GM18502 (cell line): ENCODE measurements at regions not wholly inside any gene's neighbourhood (a gene's known extent, or its start where the extent isn't known, plus 50 kb on each side); places are given as distances from the start of the nearest gene placed in this dataset.
"Not testable (repeated sequence)": the region's sequence is repeated elsewhere in the genome, so short reads cannot be mapped to it uniquely, and the experiment has no call there.

Experiments used
- ATAC-seq: cut with Tn5 transposase; IDR thresholded peaks from one replicate; pipeline ENCODE4 v1.9.1; 2021; ENCODE audit warnings: mild to moderate bottlenecking; ENCODE audit not compliant: unreplicated experiment, poor library complexity

GRCh38 chr3:163384383-163384782 is 1693.9 kb downstream of the SI start:
- no peak for ATAC-seq

- no peak for ATAC-seq
Observed at GRCh38 chr3:163382183-163382582, 1696.1 kb downstream of the SI start.

GRCh38 chr3:163368168-163368567 is 1710.1 kb downstream of the SI start:
- ATAC-seq: no peak

- no peak for ATAC-seq
Observed at GRCh38 chr3:163364717-163365116, 1713.6 kb downstream of the SI start.

- no peak for ATAC-seq
Observed at GRCh38 chr3:163362151-163362550, 1716.1 kb downstream of the SI start.

- ATAC-seq: not testable (repeated sequence)
Observed at GRCh38 chr3:163361357-163361878, 1716.9 kb downstream of the SI start.

GRCh38 chr3:163347944-163348343 is 1730.4 kb downstream of the SI start:
- no peak for ATAC-seq

GRCh38 chr3:163335429-163335828 is 1742.9 kb downstream of the SI start:
- ATAC-seq: no peak

- ATAC-seq: no peak
Observed at GRCh38 chr3:163328680-163329079, 1749.6 kb downstream of the SI start.

GRCh38 chr3:163327086-163327485 is 1751.2 kb downstream of the SI start:
- ATAC-seq: no peak

GRCh38 chr3:163315786-163316185 is 1762.5 kb downstream of the SI start:
- no peak for ATAC-seq

- no peak for ATAC-seq
Observed at GRCh38 chr3:163306405-163306804, 1771.9 kb downstream of the SI start.

GRCh38 chr3:163273694-163274093 is 1777.1 kb downstream of the OTOL1 start:
- no peak for ATAC-seq

GRCh38 chr3:163266731-163267130 is 1770.1 kb downstream of the OTOL1 start:
- no peak for ATAC-seq

- ATAC-seq: no peak
Observed at GRCh38 chr3:163261618-163262017, 1765.0 kb downstream of the OTOL1 start.

- no peak for ATAC-seq
Observed at GRCh38 chr3:163261056-163261455, 1764.4 kb downstream of the OTOL1 start.

- no peak for ATAC-seq
Observed at GRCh38 chr3:163218336-163218735, 1721.7 kb downstream of the OTOL1 start.

GRCh38 chr3:163213838-163214237 is 1717.2 kb downstream of the OTOL1 start:
- ATAC-seq: no peak

- no peak for ATAC-seq
Observed at GRCh38 chr3:163196815-163197374, 1700.3 kb downstream of the OTOL1 start.

- ATAC-seq: no peak
Observed at GRCh38 chr3:163196245-163196644, 1699.6 kb downstream of the OTOL1 start.

GRCh38 chr3:163185721-163186350 is 1689.2 kb downstream of the OTOL1 start:
- no peak for ATAC-seq

- ATAC-seq: no peak
Observed at GRCh38 chr3:163175970-163176369, 1679.4 kb downstream of the OTOL1 start.
